Stimulated activated memory B cell treated with anti-CD40 and anti-IgM and Interleukin-4, amounts not matched to agents 10 μg/mL and 1 μg/mL and 100 μg/mL, for 72 hours (primary cell): ENCODE measurements at regions not wholly inside any gene's neighbourhood (a gene's known extent, or its start where the extent isn't known, plus 50 kb on each side); places are given as distances from the start of the nearest gene placed in this dataset.
"Not testable (repeated sequence)": the region's sequence is repeated elsewhere in the genome, so short reads cannot be mapped to it uniquely, and the experiment has no call there.

Experiments
- ATAC-seq: fragments of 150-1000 bp; cut with Tn5 transposase; 2 replicates; pipeline ENCODE4 v1.10.0; 2021
- H3K27ac Mint-ChIP-seq: one replicate; pipeline ENCODE4 v1.8.0; 2022; ENCODE audit warnings: mild to moderate bottlenecking, mixed read lengths
- H3K27me3 Mint-ChIP-seq: one replicate; pipeline ENCODE4 v1.8.0; 2022; ENCODE audit warnings: mixed read lengths
- H3K36me3 Mint-ChIP-seq: one replicate; pipeline ENCODE4 v1.8.0; 2022; ENCODE audit warnings: mixed read lengths
- H3K4me1 Mint-ChIP-seq: one replicate; pipeline ENCODE4 v1.8.0; 2022; ENCODE audit warnings: mixed read lengths
- H3K4me3 Mint-ChIP-seq: one replicate; pipeline ENCODE4 v1.8.0; 2022; ENCODE audit warnings: mild to moderate bottlenecking, moderate library complexity, mixed read lengths
- H3K9me3 Mint-ChIP-seq: one replicate; pipeline ENCODE4 v1.8.0; 2022; ENCODE audit warnings: mixed read lengths

- no peak overlapping the region for H3K4me3 Mint-ChIP-seq
These were observed 277.3 kb upstream of the NR2F2 start for GRCh38 chr15:96053031-96053780.

DNA sequence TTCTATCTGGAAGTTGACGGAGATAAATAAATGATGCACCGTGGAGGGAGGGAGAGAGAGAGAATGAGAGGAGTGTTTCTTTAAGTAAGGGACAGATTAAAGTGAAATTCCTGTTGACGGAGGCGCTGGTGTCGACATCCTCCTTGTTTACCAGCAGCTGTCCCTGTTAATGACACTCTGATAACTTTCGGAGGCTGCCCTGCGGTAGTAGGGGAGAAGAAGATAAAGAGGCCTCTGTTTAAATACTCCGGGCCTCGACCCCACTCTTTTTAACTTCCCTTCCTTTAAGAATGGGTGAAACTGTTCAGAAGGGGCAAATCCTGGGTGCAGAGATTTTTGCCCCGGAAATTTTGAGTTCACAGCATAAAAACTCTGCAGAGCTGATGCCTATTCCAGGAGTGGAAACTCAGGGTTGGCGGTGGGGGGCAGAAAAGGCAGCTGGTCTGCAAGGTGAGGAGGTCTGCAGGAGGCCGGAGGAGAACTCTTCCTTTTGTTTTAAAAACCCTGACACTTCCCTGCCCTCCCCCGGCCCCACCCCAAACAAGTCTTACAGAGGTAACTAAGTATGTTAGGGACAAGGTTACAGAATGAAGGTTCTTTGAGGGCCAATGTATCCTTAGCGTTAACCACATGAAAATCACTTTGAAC, 276.6 kb upstream of the NR2F2 start:
- Mint-ChIP-seq H3K9me3 (no peaks in the 10 kb centered on the region), H3K27ac (no peak overlapping the region), H3K4me1 (peaks cover 10% of the 10 kb centered on the region), H3K4me3 (no peak overlapping the region), H3K27me3 (no peaks in the 10 kb centered on the region), H3K36me3 (no peaks in the 10 kb centered on the region)
- ATAC-seq = no peak

More at GRCh38 chr15:96053031-96053780, 277.3 kb upstream of the NR2F2 start:
- Mint-ChIP-seq H3K27ac (no peak overlapping the region), H3K36me3 (no peaks in the 10 kb centered on the region), H3K9me3 (no peaks in the 10 kb centered on the region), H3K27me3 (no peaks in the 10 kb centered on the region), H3K4me1 (peaks cover 3% of the 10 kb centered on the region)
- no peak for ATAC-seq

DNA sequence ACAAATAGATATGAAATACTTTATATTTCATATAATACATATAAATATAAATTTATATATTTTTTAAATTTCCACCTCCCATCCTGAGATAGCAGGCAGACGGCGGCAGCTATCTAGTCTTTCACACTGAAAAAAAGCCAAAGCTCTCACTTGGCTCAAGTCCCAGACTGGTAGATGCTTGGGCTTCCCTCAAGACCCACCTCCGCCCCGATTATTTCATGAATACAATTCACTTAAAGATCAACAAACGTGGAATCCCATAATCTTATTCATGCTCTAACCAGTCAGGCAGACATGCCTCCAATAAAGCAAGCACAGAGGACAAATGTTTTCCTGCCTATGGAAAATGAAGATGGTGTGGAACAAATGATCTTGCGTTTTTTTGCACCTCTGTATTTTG, 275.9 kb upstream of the NR2F2 start:
- no peaks in the 10 kb centered on the region for H3K27me3 Mint-ChIP-seq
- ATAC-seq = no peak

DNA sequence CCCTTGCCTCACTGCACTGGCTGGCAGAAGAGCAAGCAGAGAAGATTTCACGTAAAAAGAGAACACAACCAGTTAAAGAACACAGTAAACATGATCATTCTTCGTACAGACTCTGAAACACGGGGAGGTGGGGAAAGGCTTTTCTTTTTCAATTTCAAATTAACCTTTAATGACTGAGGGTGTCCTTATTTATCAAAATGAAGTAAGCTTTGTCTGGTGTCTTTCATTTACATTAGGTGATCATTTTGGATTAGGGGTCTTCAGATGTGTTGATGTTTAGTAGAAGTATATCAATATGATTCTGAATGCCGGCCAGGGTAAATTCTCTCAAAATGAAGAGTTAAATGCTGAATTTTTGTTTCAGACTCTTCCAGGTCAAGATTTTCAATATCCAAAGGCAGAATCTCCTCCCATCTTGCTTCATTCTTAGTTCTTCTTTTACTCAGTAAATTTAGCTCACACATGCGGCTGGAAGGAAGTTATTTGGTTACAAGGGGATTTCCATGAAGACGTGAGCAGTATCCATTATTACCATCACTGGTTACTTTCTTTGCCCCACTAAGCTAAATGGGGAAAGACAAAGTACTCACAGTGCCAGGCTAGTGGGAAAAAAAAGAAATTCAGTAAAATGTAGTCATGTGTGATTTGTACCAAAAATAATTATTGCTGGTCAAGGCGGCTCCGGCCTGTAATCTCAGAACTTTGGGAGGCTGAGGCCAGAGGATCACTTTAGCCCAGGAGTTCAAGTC, 272.2 kb upstream of the NR2F2 start:
- ATAC-seq = peak; percentile 76
- Mint-ChIP-seq H3K4me3 (no peak overlapping the region), H3K27me3 (no peaks in the 10 kb centered on the region), H3K4me1 (peaks cover 16% of the 10 kb centered on the region), H3K36me3 (no peaks in the 10 kb centered on the region), H3K9me3 (no peaks in the 10 kb centered on the region), H3K27ac (peak overlapping the region; percentile 50)

More for the DNA sequence above, 275.9 kb upstream of the NR2F2 start:
- Mint-ChIP-seq H3K4me1 (peaks cover 16% of the 10 kb centered on the region), H3K9me3 (no peaks in the 10 kb centered on the region), H3K4me3 (no peak overlapping the region), H3K27ac (no peak overlapping the region), H3K36me3 (no peaks in the 10 kb centered on the region)

GRCh38 chr15:96058852-96059103, 271.7 kb upstream of the NR2F2 start:
- not testable (repeated sequence) for H3K27me3 Mint-ChIP-seq

DNA sequence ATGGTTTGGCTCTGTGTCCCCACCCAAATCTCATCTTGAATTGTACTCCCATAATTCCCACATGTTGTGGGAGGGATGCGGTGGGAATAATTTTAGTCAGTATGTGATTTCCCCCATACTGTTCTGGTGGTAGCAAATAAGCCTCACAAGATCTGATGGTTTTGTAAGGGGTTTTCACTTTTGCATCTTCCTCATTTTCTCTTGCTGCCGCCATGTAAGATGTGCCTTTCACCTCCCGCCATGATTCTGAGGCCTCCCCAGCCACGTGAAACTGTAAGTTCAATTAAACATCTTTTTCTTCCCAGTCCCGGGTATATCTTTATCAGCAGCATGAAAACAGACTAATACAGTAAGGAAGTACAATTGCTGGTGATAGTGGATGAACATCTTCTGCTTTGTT, 269.9 kb upstream of the NR2F2 start:
- not testable (repeated sequence) for ATAC-seq, H3K27me3 Mint-ChIP-seq, H3K9me3 Mint-ChIP-seq, H3K36me3 Mint-ChIP-seq, H3K27ac Mint-ChIP-seq, H3K4me3 Mint-ChIP-seq
- peaks cover 16% of the 10 kb centered on the region for H3K4me1 Mint-ChIP-seq

More at GRCh38 chr15:96058852-96059103, 271.7 kb upstream of the NR2F2 start:
- not testable (repeated sequence) for H3K27ac Mint-ChIP-seq, ATAC-seq, H3K4me3 Mint-ChIP-seq, H3K9me3 Mint-ChIP-seq, H3K36me3 Mint-ChIP-seq
- peaks cover 16% of the 10 kb centered on the region for H3K4me1 Mint-ChIP-seq

DNA sequence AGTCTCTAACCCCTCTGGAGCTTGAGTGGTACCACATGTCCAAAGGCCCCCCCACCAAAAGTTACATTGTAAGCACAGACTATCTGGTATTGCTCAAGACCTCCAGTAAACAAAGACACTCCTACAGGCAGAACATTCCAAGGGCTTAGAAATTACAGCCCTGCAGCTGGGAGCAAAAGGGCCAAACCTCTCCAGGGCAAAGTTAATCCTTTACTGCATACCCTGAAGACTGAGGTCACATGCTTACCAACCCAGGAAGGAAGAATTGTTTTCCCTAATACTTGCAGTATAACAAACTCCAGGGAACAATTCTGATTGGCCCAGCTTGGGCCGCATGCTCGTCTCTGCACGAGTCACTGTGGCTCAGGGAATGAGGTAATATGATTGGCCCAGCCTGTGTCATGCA, 266.1 kb upstream of the NR2F2 start:
- Mint-ChIP-seq H3K36me3 (no peaks in the 10 kb centered on the region), H3K27ac (no peak overlapping the region), H3K9me3 (no peaks in the 10 kb centered on the region), H3K4me1 (peaks cover 2% of the 10 kb centered on the region), H3K27me3 (no peaks in the 10 kb centered on the region), H3K4me3 (no peak overlapping the region)
- ATAC-seq = no peak

- ATAC-seq = no peak
- Mint-ChIP-seq H3K27ac (no peak overlapping the region), H3K27me3 (no peaks in the 10 kb centered on the region), H3K4me3 (no peak overlapping the region), H3K4me1 (no peaks in the 10 kb centered on the region), H3K9me3 (no peaks in the 10 kb centered on the region), H3K36me3 (no peaks in the 10 kb centered on the region)
These were observed 264.4 kb upstream of the NR2F2 start for GRCh38 chr15:96066126-96066525.

GRCh38 chr15:96066852-96067495, 263.5 kb upstream of the NR2F2 start:
- H3K4me3 Mint-ChIP-seq = no peak overlapping the region
- H3K27me3 Mint-ChIP-seq = no peaks in the 10 kb centered on the region
- no peak overlapping the region for H3K27ac Mint-ChIP-seq
- no peaks in the 10 kb centered on the region for H3K9me3 Mint-ChIP-seq
- no peaks in the 10 kb centered on the region for H3K4me1 Mint-ChIP-seq
- H3K36me3 Mint-ChIP-seq = no peaks in the 10 kb centered on the region
- no peak for ATAC-seq

DNA sequence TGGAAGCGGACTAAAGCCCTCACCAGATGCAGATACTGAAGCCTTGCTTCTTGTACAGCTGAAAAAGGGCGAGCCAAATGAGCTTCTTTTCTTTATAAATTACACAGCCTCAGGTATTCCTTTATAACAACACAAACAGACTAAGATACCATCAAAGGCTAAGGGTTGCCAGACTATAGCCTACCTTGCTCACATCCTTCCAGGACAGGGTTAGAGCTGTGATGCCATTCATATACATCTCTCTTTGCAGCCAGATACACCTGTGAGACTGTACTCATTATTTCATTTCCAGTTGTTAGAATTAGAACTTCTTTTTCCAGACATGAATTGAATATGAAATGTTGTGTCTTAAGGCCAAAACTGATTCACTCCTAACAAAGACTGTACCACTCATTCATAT, 262.8 kb upstream of the NR2F2 start:
- ATAC-seq = no peak
- no peak overlapping the region for H3K4me3 Mint-ChIP-seq
- no peaks in the 10 kb centered on the region for H3K27me3 Mint-ChIP-seq
- no peak overlapping the region for H3K27ac Mint-ChIP-seq
- H3K9me3 Mint-ChIP-seq = no peaks in the 10 kb centered on the region
- no peaks in the 10 kb centered on the region for H3K4me1 Mint-ChIP-seq
- H3K36me3 Mint-ChIP-seq = no peaks in the 10 kb centered on the region

DNA sequence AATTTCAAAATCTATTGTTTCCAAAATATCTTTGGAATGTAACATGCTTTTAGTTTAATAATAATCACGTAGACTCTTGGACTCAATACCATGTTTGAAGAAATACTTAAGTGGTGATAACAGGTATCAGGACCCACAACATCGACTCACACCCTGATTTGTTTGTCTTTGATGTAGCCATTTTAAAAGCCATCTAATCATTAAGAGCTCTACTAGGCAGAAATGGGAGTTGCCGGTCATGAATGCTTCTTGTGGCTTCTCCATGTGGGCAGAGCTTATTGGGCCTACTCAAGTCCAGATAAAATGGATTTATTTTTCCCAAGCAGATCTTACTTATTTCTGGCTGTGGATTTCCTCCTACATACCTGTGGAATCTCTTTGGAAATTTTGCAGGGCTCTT, 261.6 kb upstream of the NR2F2 start:
- H3K27ac Mint-ChIP-seq = no peak overlapping the region
- ATAC-seq = no peak
- no peak overlapping the region for H3K4me3 Mint-ChIP-seq
- no peaks in the 10 kb centered on the region for H3K4me1 Mint-ChIP-seq
- no peaks in the 10 kb centered on the region for H3K27me3 Mint-ChIP-seq
- no peaks in the 10 kb centered on the region for H3K9me3 Mint-ChIP-seq
- no peaks in the 10 kb centered on the region for H3K36me3 Mint-ChIP-seq

GRCh38 chr15:96070636-96071035, 259.9 kb upstream of the NR2F2 start:
- Mint-ChIP-seq H3K27ac (no peak overlapping the region), H3K36me3 (no peaks in the 10 kb centered on the region), H3K27me3 (no peaks in the 10 kb centered on the region), H3K9me3 (no peaks in the 10 kb centered on the region), H3K4me3 (no peak overlapping the region), H3K4me1 (no peaks in the 10 kb centered on the region)
- no peak for ATAC-seq

DNA sequence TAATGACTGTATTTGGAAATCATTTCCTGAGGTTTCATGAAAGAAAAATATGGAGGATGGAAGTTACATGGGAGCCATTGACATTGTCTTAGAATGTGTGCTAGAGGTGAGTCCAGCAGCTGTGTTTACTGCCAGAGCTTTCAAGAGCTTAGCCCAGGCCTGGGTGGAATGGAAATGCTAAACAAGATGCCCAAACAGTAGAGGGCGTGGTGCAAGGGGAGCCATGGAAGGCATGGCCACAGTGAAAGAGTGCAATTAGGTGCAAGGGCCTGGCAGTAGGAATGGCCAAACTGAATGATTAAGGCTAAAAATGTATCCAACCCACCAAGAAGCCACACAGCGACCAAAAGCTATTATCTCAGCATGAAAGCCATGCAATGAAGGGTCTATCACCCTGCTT, 257.7 kb upstream of the NR2F2 start:
- no peaks in the 10 kb centered on the region for H3K27me3 Mint-ChIP-seq
- no peak overlapping the region for H3K27ac Mint-ChIP-seq

GRCh38 chr15:96073908-96074307, 256.6 kb upstream of the NR2F2 start:
- H3K27me3 Mint-ChIP-seq = no peaks in the 10 kb centered on the region
- no peaks in the 10 kb centered on the region for H3K36me3 Mint-ChIP-seq
- no peaks in the 10 kb centered on the region for H3K4me1 Mint-ChIP-seq
- H3K4me3 Mint-ChIP-seq = no peak overlapping the region
- no peak for ATAC-seq
- H3K9me3 Mint-ChIP-seq = no peaks in the 10 kb centered on the region
- H3K27ac Mint-ChIP-seq = no peak overlapping the region

More for the DNA sequence above, 257.7 kb upstream of the NR2F2 start:
- H3K9me3 Mint-ChIP-seq = no peaks in the 10 kb centered on the region
- no peak for ATAC-seq
- H3K4me3 Mint-ChIP-seq = no peak overlapping the region
- no peaks in the 10 kb centered on the region for H3K4me1 Mint-ChIP-seq
- H3K36me3 Mint-ChIP-seq = no peaks in the 10 kb centered on the region

DNA sequence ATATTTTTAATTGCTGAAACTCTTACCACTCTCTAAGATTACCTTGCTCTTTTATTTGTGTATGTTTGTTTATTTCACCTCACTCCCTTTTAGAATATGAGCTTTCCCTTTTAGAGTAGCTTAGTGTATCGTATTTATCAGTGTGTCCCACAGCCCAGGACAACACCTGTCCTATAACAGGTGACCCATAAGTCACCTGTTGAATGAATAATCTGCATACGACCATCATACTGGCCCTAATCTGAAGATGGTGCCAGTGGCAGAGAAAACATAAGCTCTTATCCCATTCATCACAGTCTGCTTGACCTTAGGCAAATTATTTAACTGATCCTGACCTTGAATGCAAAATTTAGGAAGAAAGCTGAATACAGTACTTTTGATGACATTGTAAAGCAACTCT, 254.6 kb upstream of the NR2F2 start:
- no peaks in the 10 kb centered on the region for H3K9me3 Mint-ChIP-seq
- no peaks in the 10 kb centered on the region for H3K27me3 Mint-ChIP-seq
- no peaks in the 10 kb centered on the region for H3K36me3 Mint-ChIP-seq
- H3K4me1 Mint-ChIP-seq = no peaks in the 10 kb centered on the region
- ATAC-seq = no peak
- H3K4me3 Mint-ChIP-seq = no peak overlapping the region
- H3K27ac Mint-ChIP-seq = no peak overlapping the region
